ENCODE measurements at regions not wholly inside any gene's neighbourhood (a gene's known extent, or its start where the extent isn't known, plus 50 kb on each side); places are given as distances from the start of the nearest gene placed in this dataset.

DNA sequence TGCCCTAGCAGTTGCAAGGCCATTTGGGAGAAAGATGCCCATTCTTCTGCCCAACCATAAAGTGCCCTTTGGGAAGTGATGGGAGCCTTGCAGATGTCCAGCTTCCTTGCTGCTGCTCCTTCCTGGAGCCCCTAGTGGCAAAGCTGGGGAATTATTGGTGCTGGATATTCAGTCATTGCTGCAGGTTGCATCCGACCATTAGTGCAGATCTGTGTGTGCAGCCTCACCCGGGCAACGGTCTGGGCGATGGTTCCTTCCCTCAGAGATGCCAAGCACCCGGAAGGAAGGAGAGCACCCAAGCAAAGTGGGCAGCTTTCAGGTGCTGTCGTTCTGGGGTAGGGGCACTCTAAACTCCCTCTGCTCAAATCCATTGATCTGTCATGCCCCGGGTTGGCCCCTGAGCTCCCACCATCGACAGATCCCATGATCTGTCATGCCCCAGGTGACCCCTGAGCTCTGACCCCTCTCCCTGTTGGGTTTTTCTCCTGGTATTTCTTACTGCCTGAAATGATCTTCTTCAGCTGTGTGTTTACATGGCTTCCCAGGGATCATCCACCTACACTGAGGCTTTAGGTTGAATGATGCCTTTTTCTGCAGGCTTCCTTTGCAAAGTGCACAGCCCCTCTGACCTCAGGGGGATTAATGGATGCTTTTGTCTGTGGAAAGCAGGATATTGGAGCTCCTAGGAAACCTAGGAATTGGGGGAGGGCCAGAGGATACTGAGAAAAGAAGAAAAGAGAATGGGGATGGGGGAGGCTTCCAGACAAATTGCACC, 467.5 kb downstream of the PTPRU start:
- TF ChIP-seq, protein P1, sequence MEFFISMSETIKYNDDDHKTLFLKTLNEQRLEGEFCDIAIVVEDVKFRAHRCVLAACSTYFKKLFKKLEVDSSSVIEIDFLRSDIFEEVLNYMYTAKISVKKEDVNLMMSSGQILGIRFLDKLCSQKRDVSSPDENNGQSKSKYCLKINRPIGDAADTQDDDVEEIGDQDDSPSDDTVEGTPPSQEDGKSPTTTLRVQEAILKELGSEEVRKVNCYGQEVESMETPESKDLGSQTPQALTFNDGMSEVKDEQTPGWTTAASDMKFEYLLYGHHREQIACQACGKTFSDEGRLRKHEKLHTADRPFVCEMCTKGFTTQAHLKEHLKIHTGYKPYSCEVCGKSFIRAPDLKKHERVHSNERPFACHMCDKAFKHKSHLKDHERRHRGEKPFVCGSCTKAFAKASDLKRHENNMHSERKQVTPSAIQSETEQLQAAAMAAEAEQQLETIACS (CRISPR knock-in tag; IDR thresholded peaks at IDR 0.05) = no peak
- TF ChIP-seq XRCC5 (optimal IDR thresholded peaks at IDR 0.05; ENCODE audit: low read length) (no peak), NFATC3 (CRISPR knock-in tag; IDR thresholded peaks at IDR 0.05) (no peak), ZNF792 (CRISPR knock-in tag; IDR thresholded peaks at IDR 0.05) (no peak), RAD21 (CRISPR knock-in tag; IDR thresholded peaks at IDR 0.05) (no peak), NR2F6 (IDR thresholded peaks at IDR 0.05) (no peak), NR2F6 (CRISPR knock-in tag; IDR thresholded peaks at IDR 0.05) (no peak), NR2C2 (CRISPR knock-in tag; IDR thresholded peaks at IDR 0.05; ENCODE audit: borderline replicate concordance) (no peak)
- TF ChIP-seq, protein P2, sequence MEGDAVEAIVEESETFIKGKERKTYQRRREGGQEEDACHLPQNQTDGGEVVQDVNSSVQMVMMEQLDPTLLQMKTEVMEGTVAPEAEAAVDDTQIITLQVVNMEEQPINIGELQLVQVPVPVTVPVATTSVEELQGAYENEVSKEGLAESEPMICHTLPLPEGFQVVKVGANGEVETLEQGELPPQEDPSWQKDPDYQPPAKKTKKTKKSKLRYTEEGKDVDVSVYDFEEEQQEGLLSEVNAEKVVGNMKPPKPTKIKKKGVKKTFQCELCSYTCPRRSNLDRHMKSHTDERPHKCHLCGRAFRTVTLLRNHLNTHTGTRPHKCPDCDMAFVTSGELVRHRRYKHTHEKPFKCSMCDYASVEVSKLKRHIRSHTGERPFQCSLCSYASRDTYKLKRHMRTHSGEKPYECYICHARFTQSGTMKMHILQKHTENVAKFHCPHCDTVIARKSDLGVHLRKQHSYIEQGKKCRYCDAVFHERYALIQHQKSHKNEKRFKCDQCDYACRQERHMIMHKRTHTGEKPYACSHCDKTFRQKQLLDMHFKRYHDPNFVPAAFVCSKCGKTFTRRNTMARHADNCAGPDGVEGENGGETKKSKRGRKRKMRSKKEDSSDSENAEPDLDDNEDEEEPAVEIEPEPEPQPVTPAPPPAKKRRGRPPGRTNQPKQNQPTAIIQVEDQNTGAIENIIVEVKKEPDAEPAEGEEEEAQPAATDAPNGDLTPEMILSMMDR (CRISPR knock-in tag; IDR thresholded peaks at IDR 0.05) = peak; percentile 59
- TF ChIP-seq, protein P3, sequence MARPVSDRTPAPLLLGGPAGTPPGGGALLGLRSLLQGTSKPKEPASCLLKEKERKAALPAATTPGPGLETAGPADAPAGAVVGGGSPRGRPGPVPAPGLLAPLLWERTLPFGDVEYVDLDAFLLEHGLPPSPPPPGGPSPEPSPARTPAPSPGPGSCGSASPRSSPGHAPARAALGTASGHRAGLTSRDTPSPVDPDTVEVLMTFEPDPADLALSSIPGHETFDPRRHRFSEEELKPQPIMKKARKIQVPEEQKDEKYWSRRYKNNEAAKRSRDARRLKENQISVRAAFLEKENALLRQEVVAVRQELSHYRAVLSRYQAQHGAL (CRISPR knock-in tag; IDR thresholded peaks at IDR 0.05; ENCODE audit: not compliant biosample characterization) = no peak
